Calu3 (cell line): ENCODE measurements at regions not wholly inside any gene's neighbourhood (a gene's known extent, or its start where the extent isn't known, plus 50 kb on each side); places are given as distances from the start of the nearest gene placed in this dataset.

Experiments
- BruUV-seq: library from RNA; stranded (reverse); fragments of 400-500 nt; replicated peaks from 2 replicates; lab custom pipeline; 2021; lab: Mats Ljungman, UMichigan
- CTCF ChIA-PET: fragments of 300-600 bp; sonication (Branson Sonifier 250); formaldehyde crosslinking; loops from one replicate; lab custom pipeline; 2022; ENCODE audit warnings: antibody characterized with exemption; lab: Charles Lee
- DNase-seq: peaks from one replicate; pipeline ENCODE4 v3.0.0; 2022
- H3K27ac Mint-ChIP-seq: one replicate; pipeline ENCODE4 v1.8.0; 2022; ENCODE audit warnings: mixed read lengths; ENCODE audit not compliant: unreplicated experiment
- H3K27me3 Mint-ChIP-seq: one replicate; pipeline ENCODE4 v1.8.0; 2022; ENCODE audit warnings: mixed read lengths; ENCODE audit not compliant: unreplicated experiment
- H3K36me3 Mint-ChIP-seq: one replicate; pipeline ENCODE4 v1.8.0; 2022; ENCODE audit warnings: mild to moderate bottlenecking, moderate library complexity, mixed read lengths; ENCODE audit not compliant: insufficient read depth, unreplicated experiment
- H3K4me1 Mint-ChIP-seq: one replicate; pipeline ENCODE4 v1.8.0; 2022; ENCODE audit warnings: mild to moderate bottlenecking, low read depth, mixed read lengths; ENCODE audit not compliant: unreplicated experiment
- H3K4me3 Mint-ChIP-seq: one replicate; pipeline ENCODE4 v1.8.0; 2022; ENCODE audit warnings: mild to moderate bottlenecking, low read depth, moderate library complexity, mixed read lengths; ENCODE audit not compliant: unreplicated experiment
- H3K9me3 Mint-ChIP-seq: one replicate; pipeline ENCODE4 v1.8.0; 2022; ENCODE audit warnings: low read depth, mixed read lengths; ENCODE audit not compliant: unreplicated experiment
- CTCF ChIP-seq: fragments of 200-600 bp; IDR thresholded peaks from one replicate; pipeline ENCODE4 v1.8.0; 2022; ENCODE audit warnings: antibody characterized with exemption; ENCODE audit not compliant: unreplicated experiment
- intact Hi-C: fragments of 100-400 bp; cut with micrococcal nuclease; formaldehyde crosslinking; loops from one replicate; pipeline ENCODE4 v1.10.0; 2022; ENCODE audit not compliant: unreplicated experiment

- Mint-ChIP-seq H3K4me1 (no peaks in the 10 kb centered on the region), H3K9me3 (no peaks in the 10 kb centered on the region), H3K36me3 (no peaks in the 10 kb centered on the region), H3K4me3 (no peak overlapping the region), H3K27ac (no peak overlapping the region), H3K27me3 (no peaks in the 10 kb centered on the region)
- DNase-seq, result no peak
- CTCF ChIA-PET, result no interaction called here
- no peak for TF ChIP-seq CTCF
- BruUV-seq, result no TSS peak
- intact Hi-C loops, result no loop called here
Observed at GRCh38 chr4:64518600-64518999, 109.3 kb upstream of the TECRL start.

DNA sequence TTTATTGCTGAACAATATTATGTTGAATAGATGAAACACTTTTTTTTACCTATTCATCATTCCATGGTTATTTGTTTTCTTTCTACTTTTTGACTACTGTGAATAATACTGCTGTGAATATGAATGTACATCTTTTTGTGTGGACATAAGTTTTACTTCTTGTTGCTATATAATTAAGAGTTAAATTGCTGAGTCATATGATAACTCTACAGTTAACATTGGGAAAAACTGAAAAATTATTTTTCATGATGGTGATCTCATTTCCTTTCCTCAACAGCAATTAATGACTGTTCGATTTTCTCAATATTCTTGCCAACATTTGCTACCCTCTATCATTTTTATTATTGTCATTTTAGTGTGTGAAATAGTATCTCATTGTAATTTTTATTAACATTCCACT, 106.9 kb upstream of the TECRL start:
- Mint-ChIP-seq H3K4me3 (no peak overlapping the region), H3K9me3 (no peaks in the 10 kb centered on the region), H3K27ac (no peak overlapping the region), H3K4me1 (no peaks in the 10 kb centered on the region), H3K36me3 (no peaks in the 10 kb centered on the region), H3K27me3 (no peaks in the 10 kb centered on the region)
- TF ChIP-seq CTCF, result no peak
- no peak for DNase-seq
- CTCF ChIA-PET, result no interaction called here
- intact Hi-C loops, result no loop called here
- BruUV-seq, result no TSS peak

DNA sequence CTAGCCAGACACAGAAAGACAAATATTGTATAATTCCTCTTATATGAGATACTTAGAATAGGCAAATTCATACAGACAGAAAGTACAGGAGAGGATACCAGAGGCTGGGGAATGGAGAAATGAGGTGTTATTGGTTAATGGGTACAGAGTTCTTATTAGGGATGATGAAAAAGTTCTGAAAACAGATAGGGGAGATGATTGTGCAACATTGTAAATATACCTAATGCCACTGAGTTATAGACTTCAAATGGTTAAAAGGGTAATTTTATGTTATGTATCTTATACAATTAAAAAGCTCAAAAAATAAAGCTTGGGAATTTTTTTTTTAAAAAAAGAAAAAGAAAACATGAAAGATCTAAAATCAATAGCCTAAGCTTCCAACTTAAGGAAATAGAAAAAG, 98.8 kb upstream of the TECRL start:
- DNase-seq, result no peak
- no peak overlapping the region for H3K4me3 Mint-ChIP-seq
- intact Hi-C loops, result no loop called here
- H3K4me1 Mint-ChIP-seq, result peaks cover 8% of the 10 kb centered on the region
- TF ChIP-seq CTCF, result no peak
- H3K27ac Mint-ChIP-seq, result no peak overlapping the region
- no TSS peak for BruUV-seq
- H3K27me3 Mint-ChIP-seq, result no peaks in the 10 kb centered on the region
- H3K9me3 Mint-ChIP-seq, result peaks cover 3% of the 10 kb centered on the region
- CTCF ChIA-PET, result no interaction called here
- no peaks in the 10 kb centered on the region for H3K36me3 Mint-ChIP-seq

DNA sequence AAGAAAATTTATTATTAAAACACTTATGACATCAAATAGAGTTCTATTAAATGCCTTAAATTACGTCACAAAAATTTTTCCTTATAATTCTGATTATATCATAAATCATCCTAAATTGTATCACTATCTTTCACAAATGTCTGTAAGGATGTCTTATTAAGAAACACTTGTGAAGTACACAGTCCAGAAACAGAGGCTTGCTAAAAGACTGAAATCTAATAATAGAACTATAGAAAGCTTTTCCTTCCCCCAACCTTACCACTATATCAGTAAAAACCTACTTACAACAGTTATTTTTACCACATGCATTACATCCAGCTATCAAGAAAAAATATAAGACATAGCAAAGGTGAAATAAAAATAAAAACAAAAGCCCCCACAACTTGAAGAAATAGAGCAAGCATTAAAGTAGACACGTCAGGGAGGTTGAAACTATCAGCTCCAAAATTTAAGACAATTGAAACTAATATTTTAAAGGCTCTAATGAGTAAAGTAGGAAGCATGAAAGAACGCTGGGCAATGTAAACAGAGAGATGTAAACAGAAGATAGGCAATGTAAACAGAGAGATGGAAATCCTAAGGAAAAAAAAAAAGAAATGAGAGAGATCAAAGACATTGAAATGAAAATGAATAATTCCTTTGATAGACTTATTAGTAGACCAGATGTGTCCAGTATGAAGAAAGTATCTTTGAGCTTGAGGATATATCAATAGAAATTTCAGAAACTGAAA, 94.9 kb upstream of the TECRL start:
- BruUV-seq, result no TSS peak
- Mint-ChIP-seq H3K9me3 (peaks cover 3% of the 10 kb centered on the region), H3K27me3 (no peaks in the 10 kb centered on the region), H3K27ac (no peak overlapping the region), H3K36me3 (no peaks in the 10 kb centered on the region), H3K4me3 (no peak overlapping the region), H3K4me1 (peaks cover 8% of the 10 kb centered on the region)
- intact Hi-C loops, result no loop called here
- TF ChIP-seq CTCF, result no peak
- no peak for DNase-seq
- CTCF ChIA-PET, result interaction anchor here (0.6 kb wide), 1 partner anchor 1177 kb away, joined by 4 read pairs; no protein-coding TSS in a partner anchor
